ENCODE measurements at regions not wholly inside any gene's neighbourhood (a gene's known extent, or its start where the extent isn't known, plus 50 kb on each side); places are given as distances from the start of the nearest gene placed in this dataset.

- no peak for TF ChIP-seq CTCF (IDR thresholded peaks at IDR 0.05)
- TF ChIP-seq POLR2AphosphoS5 (IDR thresholded peaks at IDR 0.05), result no peak
- TF ChIP-seq EP300 (IDR thresholded peaks at IDR 0.05), result no peak
Measured at GRCh38 chr2:65608466-65608865, 176.1 kb upstream of the SPRED2 start.

Data from gastroesophageal sphincter (tissue), 3 donors.